Globus pallidus (tissue), 1 donor: ENCODE measurements at regions not wholly inside any gene's neighbourhood (a gene's known extent, or its start where the extent isn't known, plus 50 kb on each side); places are given as distances from the start of the nearest gene placed in this dataset.
A peak's percentile ranks its signal among the peaks of the same experiment; 100 is the strongest.

Experiments used
- DNase-seq: peaks from one replicate; pipeline ENCODE4 v3.0.0-alpha.2; 2015; ENCODE audit warnings: low spot score

GRCh38 chr7:38002689-38003088 is 82.2 kb downstream of the EPDR1 start:
- DNase-seq = no peak

- DNase-seq = no peak
Measured at GRCh38 chr7:38006559-38006958, 86.1 kb downstream of the EPDR1 start.

DNA sequence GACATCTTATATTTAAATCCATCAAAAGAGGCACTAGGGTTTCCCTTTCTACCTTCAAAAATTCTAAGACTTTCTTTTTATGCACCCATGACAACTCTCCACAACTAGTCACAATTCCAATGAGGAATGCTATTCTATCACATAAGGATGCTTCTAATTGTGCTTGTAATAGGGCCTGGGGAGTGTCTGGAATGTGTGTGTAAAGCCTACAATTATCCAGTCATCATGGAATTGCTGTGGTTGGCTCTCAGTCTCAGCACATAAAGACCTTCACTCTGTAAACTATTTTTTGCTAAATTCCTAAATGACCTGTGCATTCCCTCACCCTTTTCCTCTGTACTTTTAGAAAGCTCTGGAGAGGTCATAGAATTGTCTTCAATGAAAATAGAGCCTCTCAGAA is 86.7 kb downstream of the EPDR1 start:
- no peak for DNase-seq

DNA sequence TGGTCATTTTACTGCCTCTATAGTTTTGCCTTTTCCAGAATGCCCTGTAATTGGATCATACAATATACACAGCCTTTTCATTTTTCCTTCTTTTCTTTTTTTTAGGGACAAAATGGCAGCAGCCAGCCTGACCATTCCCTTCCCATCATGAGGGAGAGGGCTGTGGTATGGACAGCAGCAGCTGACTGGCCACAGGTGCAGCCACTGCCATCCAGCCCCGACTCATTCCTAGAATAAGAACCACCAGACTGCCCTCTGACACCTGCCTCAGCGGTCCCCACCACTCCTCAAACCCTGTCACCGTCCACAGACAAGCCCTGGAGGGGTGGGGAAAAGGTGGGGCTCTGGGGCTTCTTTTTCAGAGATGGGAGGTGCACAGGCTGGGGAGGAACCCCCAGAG is 92.8 kb downstream of the EPDR1 start:
- DNase-seq = no peak

GRCh38 chr7:38016567-38016966 is 96.1 kb downstream of the EPDR1 start:
- DNase-seq = no peak

DNA sequence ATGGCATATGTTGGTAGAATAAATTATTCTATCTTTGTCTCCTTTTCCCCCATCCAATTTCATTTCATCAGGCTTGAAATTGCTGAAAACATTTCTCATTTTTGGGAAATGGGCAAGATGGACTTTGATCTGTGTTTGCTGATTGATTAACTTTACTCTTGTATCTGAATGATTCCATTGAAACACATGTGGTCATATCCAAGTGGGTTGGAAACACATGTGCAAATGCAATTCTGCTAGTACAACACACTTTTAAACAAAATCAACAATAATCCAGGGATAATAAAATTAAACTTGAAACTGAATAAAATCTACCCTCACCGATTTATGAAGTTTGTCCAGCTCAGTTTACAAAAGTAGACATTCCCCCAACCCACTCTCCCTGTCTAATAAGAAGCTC is 96.9 kb downstream of the EPDR1 start:
- no peak for DNase-seq

DNA sequence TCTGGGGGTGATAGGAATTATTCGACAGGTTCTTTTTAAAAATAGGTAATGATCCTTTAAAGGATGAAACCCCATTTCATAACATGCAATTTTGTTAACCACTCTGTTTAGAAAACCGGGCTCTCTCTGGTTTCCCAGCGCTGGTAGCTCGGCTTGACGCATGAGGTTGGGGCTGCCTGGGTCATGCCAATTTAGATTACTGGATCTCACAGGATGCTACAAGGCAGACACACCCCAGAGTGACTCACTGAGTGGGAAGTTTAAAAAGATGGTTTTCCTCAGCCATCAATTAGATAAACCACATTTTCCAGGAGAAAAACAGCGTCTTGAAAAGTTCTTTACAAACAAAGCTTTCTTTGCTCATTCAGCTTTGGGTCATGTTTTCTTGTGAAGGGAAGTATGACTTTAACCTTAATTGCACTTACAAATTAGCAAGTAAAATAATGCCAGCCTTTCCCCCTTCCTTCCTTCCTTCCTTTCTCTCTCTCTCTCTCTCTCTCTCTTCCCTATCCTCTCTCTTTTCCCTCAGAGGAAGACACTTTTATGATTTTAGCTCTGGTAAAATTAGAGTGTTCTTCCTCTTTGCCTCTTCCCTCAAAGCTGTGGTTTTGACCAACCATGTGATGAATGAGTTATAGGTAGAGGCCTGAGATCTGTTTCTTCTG is 99.8 kb downstream of the EPDR1 start:
- DNase-seq = no peak

- DNase-seq = no peak
Measured at GRCh38 chr7:38021892-38022291, 101.5 kb downstream of the EPDR1 start.

GRCh38 chr7:38025815-38026214 is 105.4 kb downstream of the EPDR1 start:
- no peak for DNase-seq

DNA sequence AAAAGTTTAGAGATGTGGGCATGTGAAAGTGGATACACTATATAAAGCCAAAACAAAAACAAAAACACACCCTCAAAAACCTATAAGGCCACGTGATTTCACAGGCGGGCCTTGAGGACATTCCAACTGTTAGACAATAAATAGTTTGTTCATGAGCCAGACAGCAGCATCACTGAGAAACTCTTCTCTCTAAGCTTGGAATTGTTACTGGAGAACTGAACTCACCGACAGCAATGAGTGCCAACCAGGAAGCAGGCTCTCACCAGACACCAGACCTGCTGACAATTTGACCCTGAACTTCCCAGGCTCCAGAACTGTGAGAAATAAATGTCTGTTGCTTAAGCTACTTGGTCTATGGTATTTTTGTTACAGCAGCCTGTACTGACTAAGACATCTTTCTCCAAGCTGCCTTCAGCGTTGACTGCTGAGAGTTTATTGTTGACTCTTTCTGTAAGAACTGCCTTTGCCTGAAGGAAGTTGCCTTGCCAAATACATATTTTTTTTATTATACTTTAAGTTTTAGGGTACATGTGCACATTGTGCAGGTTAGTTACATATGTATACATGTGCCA is 107.5 kb downstream of the EPDR1 start:
- no peak for DNase-seq

GRCh38 chr7:38034062-38034908 is 113.8 kb downstream of the EPDR1 start:
- DNase-seq = no peak

DNA sequence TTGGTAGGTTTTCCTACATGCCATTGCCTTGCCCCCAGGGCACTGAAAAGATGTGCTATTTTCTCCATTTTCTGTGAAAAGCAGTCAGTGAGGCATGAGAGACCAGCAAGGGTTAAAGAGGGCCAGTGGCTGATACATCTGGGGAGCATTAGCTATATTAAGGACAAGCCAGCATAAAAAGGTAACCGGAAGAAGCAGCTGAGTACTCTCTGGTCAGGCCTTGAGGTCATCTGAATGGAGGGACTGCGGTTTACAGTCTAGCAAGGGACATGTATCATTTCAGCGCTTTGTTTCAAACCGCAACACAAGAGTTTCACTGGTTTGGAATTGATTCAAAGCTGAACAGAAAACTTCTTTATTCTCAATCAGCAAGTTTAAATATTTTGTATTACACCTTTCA is 120.4 kb downstream of the EPDR1 start:
- DNase-seq = no peak

DNA sequence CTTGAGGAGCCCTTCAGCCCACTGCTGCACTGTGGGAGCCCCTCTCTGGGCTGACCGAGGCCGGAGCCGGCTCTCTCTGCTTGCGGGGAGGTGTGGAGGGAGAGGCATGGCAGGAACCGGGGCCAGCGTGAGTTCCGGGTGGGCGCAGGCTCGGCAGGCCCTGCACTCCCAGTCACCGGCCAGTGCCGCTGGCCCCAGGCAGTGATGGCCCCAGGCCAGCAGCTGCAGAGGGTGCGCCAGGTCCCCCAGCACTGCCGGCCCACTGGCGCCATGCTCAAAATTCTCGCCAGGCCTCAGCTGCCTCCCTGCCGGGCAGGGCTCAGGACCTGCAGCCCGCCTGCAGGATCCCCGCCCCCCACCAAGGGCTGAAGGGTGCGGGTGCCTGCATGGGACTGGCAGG is 128.4 kb upstream of the STARD3NL start:
- DNase-seq = no peak

DNA sequence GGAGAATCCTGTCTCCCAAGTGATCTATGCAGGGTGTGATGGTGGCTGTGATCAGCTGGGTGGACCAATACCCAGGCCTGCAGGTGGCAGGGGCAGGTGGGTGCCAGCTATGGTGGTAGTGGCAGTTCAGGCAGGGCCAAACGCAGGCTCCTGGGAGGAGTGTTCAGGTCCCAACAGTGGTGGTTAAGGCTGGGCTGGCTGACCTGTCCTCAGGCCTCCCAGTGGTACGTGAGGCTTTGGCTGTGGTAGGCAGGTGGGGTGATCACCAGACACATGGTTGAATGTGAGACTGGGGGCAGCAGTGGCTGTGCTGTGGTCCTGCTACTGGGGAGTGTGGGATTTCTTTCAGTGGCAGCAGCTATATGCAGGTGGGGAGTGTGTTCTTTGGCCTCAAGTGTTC is 126.7 kb upstream of the STARD3NL start:
- DNase-seq = no peak

- peak; percentile 8 for DNase-seq
Measured at GRCh38 chr7:38051786-38052185, 126.3 kb upstream of the STARD3NL start.

DNA sequence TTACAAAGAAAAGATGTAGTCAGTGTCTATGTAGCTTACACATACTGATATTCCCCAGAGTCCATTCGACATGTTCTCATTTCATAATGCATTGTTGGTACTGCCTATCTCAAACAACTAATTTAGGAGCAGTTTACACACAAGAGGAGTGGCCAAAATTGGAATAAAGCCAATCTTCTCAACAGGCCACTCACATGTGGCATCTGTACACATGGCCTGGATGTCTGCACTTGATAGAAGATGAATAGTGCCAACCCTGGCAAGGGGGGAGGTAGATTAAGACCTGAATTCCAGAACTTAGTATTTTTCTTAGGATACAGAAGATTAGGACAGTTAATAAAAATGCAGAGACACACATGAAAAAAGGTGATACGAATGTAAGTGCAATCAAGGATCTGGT is 125.3 kb upstream of the STARD3NL start:
- DNase-seq = no peak

DNA sequence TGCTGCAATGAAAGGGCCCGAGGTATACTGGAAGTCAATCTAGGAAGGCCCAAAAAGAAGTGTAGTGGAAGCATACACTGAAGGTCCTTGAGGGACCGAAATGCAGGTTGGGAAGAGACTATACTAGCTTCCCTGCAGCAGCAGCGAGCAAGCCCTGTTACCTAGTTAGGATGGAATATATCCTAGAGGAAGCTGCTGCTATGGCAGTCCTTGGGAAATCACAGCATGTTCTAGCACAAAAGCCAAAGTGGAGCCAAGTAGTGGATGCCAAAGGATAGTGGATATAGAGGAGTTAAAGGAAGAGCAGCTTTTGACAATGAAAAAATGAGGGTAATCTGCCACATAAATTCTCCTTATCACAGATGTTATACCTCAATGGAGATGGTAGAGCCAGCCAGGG is 123.8 kb upstream of the STARD3NL start:
- no peak for DNase-seq

GRCh38 chr7:38057829-38058228 is 120.2 kb upstream of the STARD3NL start:
- DNase-seq = no peak

DNA sequence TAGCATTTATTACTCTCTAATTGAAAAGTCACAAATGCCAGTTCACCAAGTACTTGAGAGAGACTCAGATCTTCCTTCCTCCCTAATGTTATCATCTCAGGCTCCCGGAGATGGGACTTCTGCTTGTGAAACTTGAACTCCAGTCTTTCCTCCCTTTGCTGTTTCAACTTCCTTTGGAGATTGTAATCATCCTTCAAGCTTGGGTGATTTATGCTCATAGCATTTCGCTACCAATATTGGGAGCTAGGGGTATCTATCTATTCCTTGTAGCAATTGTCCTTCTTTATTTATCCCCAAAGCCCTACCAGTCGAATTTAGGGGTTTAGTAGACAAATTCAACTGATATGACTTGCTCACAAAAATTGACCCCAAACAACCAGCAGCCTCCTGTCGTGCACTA is 117.9 kb upstream of the STARD3NL start:
- DNase-seq = no peak

DNA sequence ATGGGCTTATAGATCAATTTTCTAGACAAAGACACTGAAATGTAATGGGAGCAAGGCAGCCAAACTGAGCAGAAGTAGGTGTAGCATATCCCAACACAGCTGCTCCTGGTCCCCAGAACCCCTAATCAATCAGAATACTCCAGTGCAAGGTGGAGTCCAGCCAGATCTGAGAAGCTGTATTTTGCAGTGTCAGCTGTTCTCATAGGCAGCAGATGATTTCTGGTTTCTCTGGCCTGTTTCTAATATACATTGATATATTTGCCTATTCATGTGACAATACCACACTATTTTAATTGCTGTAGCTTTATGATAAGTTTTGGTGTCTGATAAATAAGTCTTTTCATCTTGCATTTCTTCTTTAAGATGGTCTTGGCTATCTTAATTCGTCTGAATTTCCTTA is 117.4 kb upstream of the STARD3NL start:
- no peak for DNase-seq

- DNase-seq = no peak
Measured at GRCh38 chr7:38066391-38066790, 111.7 kb upstream of the STARD3NL start.

DNA sequence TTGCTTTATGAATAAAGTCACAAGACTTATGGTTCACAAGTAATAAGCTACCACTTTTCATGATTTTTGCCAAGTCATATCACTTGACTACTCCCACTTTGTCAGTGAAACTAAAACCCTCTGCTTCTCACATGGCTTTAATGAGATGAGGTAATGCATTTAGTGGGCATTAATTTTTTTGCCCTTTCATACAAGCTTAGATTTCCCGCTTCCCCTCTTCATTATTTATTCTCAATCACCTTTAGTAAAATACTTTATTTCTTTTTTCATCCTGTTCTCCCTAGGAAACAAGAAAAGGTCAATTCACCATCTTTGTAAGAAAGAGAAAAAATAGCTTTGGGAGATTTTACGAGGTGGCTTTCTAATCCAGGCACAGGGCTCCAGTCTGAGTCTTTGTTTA is 109.6 kb upstream of the STARD3NL start:
- DNase-seq = no peak

- no peak for DNase-seq
Measured at GRCh38 chr7:38069052-38069451, 109.0 kb upstream of the STARD3NL start.
